ENCODE measurements at regions not wholly inside any gene's neighbourhood (a gene's known extent, or its start where the extent isn't known, plus 50 kb on each side); places are given as distances from the start of the nearest gene placed in this dataset.

GRCh38 chr6:93592417-93592816 lies 173.1 kb upstream of the EPHA7 start:
- H3K27ac ChIP-seq (ENCODE audit: low read depth, low read length), result no peak overlapping the region
- no peaks in the 10 kb centered on the region for H3K4me1 ChIP-seq (ENCODE audit: control insufficient read depth in 1 of 2, insufficient read depth in 2 of 2, low read length in 2 of 2)
- no TSS peak for BruUV-seq (replicated peaks)
- ATAC-seq, result no peak
- H3K4me3 ChIP-seq (replicated peaks in 1 of 2; ENCODE audit: low read depth in 1 of 2, low read length in 2 of 2), result no peak overlapping the region
- RAD21 ChIA-PET (ENCODE audit: low non-redundant PET in 1 of 2, low total read pairs in 2 of 2, uncharacterized antibody in 2 of 2, unreplicated experiment in 2 of 2), result no interaction called here
- intact Hi-C loops (cut with micrococcal nuclease), result no loop called here
- CTCF ChIA-PET, result no interaction called here
- POLR2A ChIA-PET, result no interaction called here
- TF ChIP-seq SP1 (IDR thresholded peaks at IDR 0.05; ENCODE audit: low read depth) (no peak), EZH2phosphoT487 (IDR thresholded peaks at IDR 0.05; ENCODE audit: borderline replicate concordance) (no peak), YY1 (IDR thresholded peaks at IDR 0.05; ENCODE audit: extremely low read depth, insufficient replicate concordance, low read depth, low read length) (no peak), ZFX (IDR thresholded peaks at IDR 0.05) (no peak), JUND (IDR thresholded peaks at IDR 0.05) (no peak), POLR2AphosphoS5 (IDR thresholded peaks at IDR 0.05; ENCODE audit: low read depth, low read length) (no peak), EZH2 (IDR thresholded peaks at IDR 0.05) (no peak), RAD21 (IDR thresholded peaks at IDR 0.05; ENCODE audit: low read depth) (no peak), CTCF (IDR thresholded peaks at IDR 0.05 in 2 of 3, conservative IDR thresholded peaks at IDR 0.05 in 1 of 3; ENCODE audit: borderline replicate concordance in 1 of 3, insufficient read depth in 1 of 3, low read depth in 2 of 3, low read length in 2 of 3) (no peak), POLR2A (IDR thresholded peaks at IDR 0.05; ENCODE audit: borderline replicate concordance, extremely low read depth, insufficient read depth, insufficient read length) (no peak), CEBPB (IDR thresholded peaks at IDR 0.05; ENCODE audit: low read depth) (no peak), MAX (IDR thresholded peaks at IDR 0.05) (no peak), ATF3 (IDR thresholded peaks at IDR 0.05) (no peak), SIN3A (IDR thresholded peaks at IDR 0.05; ENCODE audit: low read depth) (no peak)
- no peaks in the 10 kb centered on the region for H3K36me3 ChIP-seq (ENCODE audit: control insufficient read depth in 1 of 2, insufficient read depth in 2 of 2, low read length in 2 of 2)
- peaks cover 0 to 13% of the 10 kb centered on the region in 2 experiments; a peak in 2 of 4 replicates for H3K9me3 ChIP-seq (ENCODE audit: control insufficient read depth in 1 of 2, insufficient read depth in 1 of 2, low read depth in 1 of 2, low read length in 2 of 2)
- H3K9ac ChIP-seq (ENCODE audit: low read length), result no peak overlapping the region
- no peaks in the 10 kb centered on the region for H3K9me2 ChIP-seq (ENCODE audit: insufficient read depth)
- H3K4me2 ChIP-seq (ENCODE audit: low read length), result no peak overlapping the region
- no peaks in the 10 kb centered on the region for H3K79me2 ChIP-seq (ENCODE audit: insufficient read depth, low read length)
- H4K20me1 ChIP-seq (ENCODE audit: insufficient read depth), result no peaks in the 10 kb centered on the region
- no peak overlapping the region for H2AFZ ChIP-seq (ENCODE audit: low read depth, low read length, poor library complexity, severe bottlenecking)
- no peak for DNase-seq (ENCODE audit: low read depth, low spot score)
- no peaks in the 10 kb centered on the region for H3K27me3 ChIP-seq (ENCODE audit: insufficient read depth, low read length)

All from HCT116 (cell line).